GM10248 (cell line): ENCODE measurements at regions not wholly inside any gene's neighbourhood (a gene's known extent, or its start where the extent isn't known, plus 50 kb on each side); places are given as distances from the start of the nearest gene placed in this dataset.

Experiments used
- CTCF ChIA-PET: fragments of 300-600 bp; sonication (Branson Sonifier 250); formaldehyde crosslinking; extraction: SDS; loops from one replicate; lab custom pipeline; 2021; ENCODE audit warnings: antibody characterized with exemption; lab: Yijun Ruan, JAX
- POLR2A ChIA-PET: fragments of 350-650 bp; sonication (Branson Sonifier 250); formaldehyde crosslinking; extraction: SDS; loops from one replicate; lab custom pipeline; 2020; ENCODE audit warnings: antibody characterized with exemption; lab: Yijun Ruan, JAX
- DNase-seq: peaks from one replicate; pipeline ENCODE4 v3.0.0; 2012; ENCODE audit errors: extremely low spot score
- TF ChIP-seq, protein P1 (sequence below): IDR thresholded peaks from 2 replicates; pipeline ENCODE4 v1.5.1; 2012; ENCODE audit warnings: mild to moderate bottlenecking, low read depth; ENCODE audit errors: extremely low read depth, missing control alignments, control extremely low read depth

DNA sequence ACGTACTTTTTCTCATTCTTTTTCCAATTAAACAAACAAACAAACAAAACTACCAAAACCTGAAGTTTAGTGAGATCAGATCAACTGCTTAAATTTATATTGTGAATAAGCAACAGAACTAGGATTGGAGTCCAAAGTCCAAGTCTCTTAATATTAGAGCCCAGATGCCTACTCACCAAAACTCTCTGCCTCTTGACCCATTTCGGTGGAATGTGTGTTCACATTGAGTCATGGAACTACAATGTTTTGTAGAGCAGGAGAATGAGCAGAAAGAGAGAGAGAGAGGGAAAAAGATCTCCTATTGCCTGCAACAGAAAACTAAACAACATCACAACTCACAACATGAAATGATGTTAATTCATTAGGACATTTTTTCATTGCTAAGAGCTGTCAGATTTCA lies 751.1 kb downstream of the TLR4 start:
- POLR2A ChIA-PET = no interaction called here
- TF ChIP-seq, protein P1, sequence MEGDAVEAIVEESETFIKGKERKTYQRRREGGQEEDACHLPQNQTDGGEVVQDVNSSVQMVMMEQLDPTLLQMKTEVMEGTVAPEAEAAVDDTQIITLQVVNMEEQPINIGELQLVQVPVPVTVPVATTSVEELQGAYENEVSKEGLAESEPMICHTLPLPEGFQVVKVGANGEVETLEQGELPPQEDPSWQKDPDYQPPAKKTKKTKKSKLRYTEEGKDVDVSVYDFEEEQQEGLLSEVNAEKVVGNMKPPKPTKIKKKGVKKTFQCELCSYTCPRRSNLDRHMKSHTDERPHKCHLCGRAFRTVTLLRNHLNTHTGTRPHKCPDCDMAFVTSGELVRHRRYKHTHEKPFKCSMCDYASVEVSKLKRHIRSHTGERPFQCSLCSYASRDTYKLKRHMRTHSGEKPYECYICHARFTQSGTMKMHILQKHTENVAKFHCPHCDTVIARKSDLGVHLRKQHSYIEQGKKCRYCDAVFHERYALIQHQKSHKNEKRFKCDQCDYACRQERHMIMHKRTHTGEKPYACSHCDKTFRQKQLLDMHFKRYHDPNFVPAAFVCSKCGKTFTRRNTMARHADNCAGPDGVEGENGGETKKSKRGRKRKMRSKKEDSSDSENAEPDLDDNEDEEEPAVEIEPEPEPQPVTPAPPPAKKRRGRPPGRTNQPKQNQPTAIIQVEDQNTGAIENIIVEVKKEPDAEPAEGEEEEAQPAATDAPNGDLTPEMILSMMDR = no peak
- DNase-seq = no peak
- CTCF ChIA-PET = interaction anchor here (1.7 kb wide), 1 partner anchor 70 kb away, joined by 4 read pairs; no protein-coding TSS in a partner anchor

DNA sequence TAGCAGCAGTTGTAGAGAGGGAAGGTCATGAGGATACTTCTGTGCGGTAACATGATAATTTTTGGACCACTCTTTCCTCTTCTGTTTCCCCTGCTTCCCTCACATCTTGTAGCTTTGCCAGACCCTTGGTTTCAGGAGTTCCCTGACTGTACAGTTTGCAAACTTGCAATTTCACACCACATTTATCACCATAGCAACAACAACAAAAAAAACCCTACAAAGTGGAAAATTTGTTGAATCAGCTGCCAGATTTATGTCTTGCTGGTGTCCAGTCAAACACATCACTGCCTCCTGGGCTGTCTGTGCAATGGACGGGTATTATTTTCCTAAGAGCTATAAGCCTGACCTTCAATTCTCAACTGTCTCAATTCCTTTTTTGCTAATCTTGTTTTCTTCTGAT lies 751.6 kb downstream of the TLR4 start:
- TF ChIP-seq, protein P1 = no peak
- no peak for DNase-seq
- POLR2A ChIA-PET = no interaction called here
- CTCF ChIA-PET = interaction anchor here (1.1 to 1.7 kb wide), 2 partner anchors 36 to 71 kb away, joined by 3 to 4 read pairs; no protein-coding TSS in a partner anchor

DNA sequence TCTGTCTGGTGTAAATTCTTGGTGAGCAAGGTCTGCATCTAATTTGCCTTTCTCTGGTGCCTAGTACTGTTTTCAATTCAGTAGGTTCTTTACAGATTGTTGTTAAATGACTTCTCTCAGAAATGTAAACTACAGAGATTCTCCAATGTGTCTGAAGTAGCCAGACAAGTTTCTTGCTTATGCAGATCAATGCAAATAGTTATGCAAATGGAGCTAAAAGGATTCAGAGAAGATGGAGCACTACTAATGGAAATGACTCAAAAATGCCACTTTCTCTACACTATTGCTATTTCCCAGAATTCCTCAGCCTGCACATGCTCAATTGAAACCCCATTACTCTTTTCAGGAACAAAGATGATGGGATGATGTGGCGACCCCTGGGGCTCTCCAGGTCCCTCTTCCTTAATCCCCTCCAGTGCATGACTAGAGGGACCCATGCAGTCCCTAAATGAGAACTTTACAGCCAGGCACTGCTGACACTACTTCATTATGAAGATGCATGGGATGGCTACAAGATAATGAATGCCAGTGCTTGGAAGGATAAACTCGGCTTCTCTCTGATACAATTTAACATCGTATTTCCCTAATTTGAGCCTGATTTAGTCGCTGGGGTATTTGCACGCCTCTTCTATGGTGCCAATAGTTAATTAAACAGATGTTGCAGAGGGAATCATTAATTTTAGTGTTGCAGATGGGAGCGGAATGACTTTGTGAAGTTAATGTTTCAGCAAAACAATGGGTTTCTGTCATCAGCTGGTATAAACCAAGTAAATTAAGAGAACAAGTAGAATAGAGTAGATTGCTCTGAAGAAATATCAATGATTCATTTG lies 753.2 kb downstream of the TLR4 start:
- TF ChIP-seq, protein P1 = no peak
- POLR2A ChIA-PET = no interaction called here
- no peak for DNase-seq
- CTCF ChIA-PET = interaction anchor here (1.0 to 1.7 kb wide), 3 partner anchors 8 to 73 kb away, joined by 3 to 4 read pairs (median 3); no protein-coding TSS in a partner anchor

DNA sequence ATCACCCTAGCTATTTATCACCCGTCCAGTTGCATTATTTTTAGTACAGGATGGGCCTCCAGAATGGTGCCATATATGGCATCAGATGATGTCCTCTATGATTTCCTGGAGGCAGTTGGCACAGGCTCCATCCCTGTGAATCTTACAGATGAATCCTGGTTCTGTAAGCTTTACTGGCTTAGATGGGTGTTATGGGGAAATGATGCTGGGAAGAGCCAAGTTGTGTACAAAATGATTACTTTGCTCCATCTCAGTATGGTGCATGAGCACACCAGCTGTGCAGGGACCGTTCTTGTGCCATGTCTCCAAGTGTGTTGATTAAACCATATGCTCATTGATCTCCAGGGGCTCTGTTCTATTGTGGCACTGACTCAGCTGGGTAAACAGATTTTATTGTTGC lies 755.7 kb downstream of the TLR4 start:
- CTCF ChIA-PET = interaction anchor here (1.0 to 1.8 kb wide), 4 partner anchors 8 to 15 kb away, joined by 3 to 6 read pairs (median 4); no protein-coding TSS in a partner anchor

DNA sequence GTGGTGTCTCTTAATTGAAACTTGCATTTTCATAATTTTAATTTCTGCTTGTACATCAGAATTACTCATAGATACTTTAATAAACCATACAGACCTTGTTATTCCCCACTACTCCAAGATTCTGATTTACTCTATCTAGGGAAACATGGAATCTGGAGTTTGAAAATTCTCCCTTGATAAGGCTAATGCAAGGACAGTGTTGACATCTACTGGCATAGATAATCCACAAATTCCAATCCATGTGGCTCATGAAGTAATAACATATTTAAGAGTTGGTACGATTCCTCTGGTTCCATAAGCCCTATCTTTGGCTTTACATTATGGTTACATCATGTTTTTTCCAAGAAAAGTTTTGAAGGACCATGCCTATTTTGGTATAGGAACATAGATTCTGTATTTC lies 759.2 kb downstream of the TLR4 start:
- TF ChIP-seq, protein P1 = no peak
- POLR2A ChIA-PET = no interaction called here

More for the DNA sequence above, 755.7 kb downstream of the TLR4 start:
- POLR2A ChIA-PET = no interaction called here
- no peak for DNase-seq
- TF ChIP-seq, protein P1 = no peak

DNA sequence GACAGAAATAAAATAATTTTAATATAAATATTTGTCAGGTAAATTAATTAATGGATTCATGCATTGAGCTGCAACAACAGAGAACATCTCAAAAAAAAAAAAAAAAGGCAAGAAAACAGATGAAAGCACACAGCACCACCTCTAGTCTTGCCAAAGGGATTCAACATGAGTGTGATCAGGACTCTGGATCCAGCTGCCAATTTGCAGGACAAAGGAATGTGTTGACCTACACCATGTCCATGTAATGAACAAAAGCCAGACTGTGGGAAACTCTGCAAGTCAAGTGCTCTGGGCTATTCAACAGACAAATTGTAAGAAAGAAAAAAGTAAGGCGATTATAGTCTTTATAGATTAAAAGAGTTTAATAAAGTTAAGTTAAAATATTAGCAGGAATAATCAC lies 769.3 kb downstream of the TLR4 start:
- ChIA-PET POLR2A (no interaction called here), CTCF (no interaction called here)
- TF ChIP-seq, protein P1 = no peak
- no peak for DNase-seq

More for the DNA sequence above, 759.2 kb downstream of the TLR4 start:
- CTCF ChIA-PET = no interaction called here
- DNase-seq = no peak
